ENCODE measurements at regions not wholly inside any gene's neighbourhood (a gene's known extent, or its start where the extent isn't known, plus 50 kb on each side); places are given as distances from the start of the nearest gene placed in this dataset.

- no peak for TF ChIP-seq YBX1 (IDR thresholded peaks at IDR 0.05)
Measured at GRCh38 chr19:29105629-29106292, 107.2 kb downstream of the UQCRFS1 start (continued).

DNA sequence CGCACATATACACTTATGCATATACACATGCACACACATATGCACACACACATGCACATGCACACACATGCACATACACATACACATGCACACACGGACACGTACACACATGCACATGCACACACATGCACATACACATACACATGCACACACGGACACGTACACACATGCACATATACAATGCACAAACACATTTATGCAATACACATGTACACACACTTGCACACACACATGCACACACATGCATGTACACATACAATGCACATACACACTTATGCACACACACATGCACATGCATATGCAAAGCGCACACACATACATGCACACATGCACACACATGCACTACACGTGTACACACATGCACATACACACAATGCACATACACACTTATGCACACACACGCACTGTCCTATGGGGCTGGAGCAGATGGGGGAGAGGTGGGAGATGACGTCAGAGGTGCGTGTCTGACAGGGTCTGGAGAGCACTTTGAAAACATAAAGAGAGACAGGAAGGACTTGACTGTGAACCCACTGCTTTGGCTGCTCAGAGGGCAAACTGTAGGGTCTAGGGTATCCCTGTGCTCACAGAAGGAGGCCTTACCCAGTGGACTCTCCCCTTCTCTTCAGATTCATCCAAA is 108.2 kb downstream of the UQCRFS1 start:
- Histone ChIP-seq H3K9me3 (replicated peaks; ENCODE audit: control insufficient read depth, insufficient read depth, low read length) (no peaks in the 10 kb centered on the region; the same call in 2 of the 3 replicates), H3K9ac (ENCODE audit: control insufficient read depth, insufficient read depth, low read length) (no peak overlapping the region), H2AFZ (ENCODE audit: control insufficient read depth, low read depth, low read length) (no peak overlapping the region), H4K20me1 (ENCODE audit: control insufficient read depth, insufficient read depth) (no peaks in the 10 kb centered on the region), H3K36me3 (ENCODE audit: control insufficient read depth in 2 of 2, insufficient read depth in 2 of 2, low read length in 1 of 2) (no peaks in the 10 kb centered on the region), H3K4me2 (ENCODE audit: control insufficient read depth, insufficient read depth) (no peak overlapping the region), H3K79me2 (ENCODE audit: control insufficient read depth, insufficient read depth, low read length) (no peaks in the 10 kb centered on the region), H3K4me3 (no peak overlapping the region), H3K4me1 (ENCODE audit: control insufficient read depth, insufficient read depth, low read length) (no peaks in the 10 kb centered on the region), H3K27me3 (replicated peaks in 1 of 2; ENCODE audit: control insufficient read depth in 2 of 2, insufficient read depth in 2 of 2, low read length in 1 of 2) (no peaks in the 10 kb centered on the region), H3K27ac (ENCODE audit: control insufficient read depth, insufficient read depth) (no peak overlapping the region)
- 49% methylated on average over 10 of the region's 10 CpGs for WGBS (ENCODE audit: insufficient coverage, insufficient replicate concordance, low lambda C conversion rate, missing lambda C conversion rate)
- in situ Hi-C loops (cut with MboI) (no loop called here), intact Hi-C loops (cut with micrococcal nuclease; ENCODE audit: unreplicated experiment) (no loop called here)
- TF ChIP-seq, protein P1, sequence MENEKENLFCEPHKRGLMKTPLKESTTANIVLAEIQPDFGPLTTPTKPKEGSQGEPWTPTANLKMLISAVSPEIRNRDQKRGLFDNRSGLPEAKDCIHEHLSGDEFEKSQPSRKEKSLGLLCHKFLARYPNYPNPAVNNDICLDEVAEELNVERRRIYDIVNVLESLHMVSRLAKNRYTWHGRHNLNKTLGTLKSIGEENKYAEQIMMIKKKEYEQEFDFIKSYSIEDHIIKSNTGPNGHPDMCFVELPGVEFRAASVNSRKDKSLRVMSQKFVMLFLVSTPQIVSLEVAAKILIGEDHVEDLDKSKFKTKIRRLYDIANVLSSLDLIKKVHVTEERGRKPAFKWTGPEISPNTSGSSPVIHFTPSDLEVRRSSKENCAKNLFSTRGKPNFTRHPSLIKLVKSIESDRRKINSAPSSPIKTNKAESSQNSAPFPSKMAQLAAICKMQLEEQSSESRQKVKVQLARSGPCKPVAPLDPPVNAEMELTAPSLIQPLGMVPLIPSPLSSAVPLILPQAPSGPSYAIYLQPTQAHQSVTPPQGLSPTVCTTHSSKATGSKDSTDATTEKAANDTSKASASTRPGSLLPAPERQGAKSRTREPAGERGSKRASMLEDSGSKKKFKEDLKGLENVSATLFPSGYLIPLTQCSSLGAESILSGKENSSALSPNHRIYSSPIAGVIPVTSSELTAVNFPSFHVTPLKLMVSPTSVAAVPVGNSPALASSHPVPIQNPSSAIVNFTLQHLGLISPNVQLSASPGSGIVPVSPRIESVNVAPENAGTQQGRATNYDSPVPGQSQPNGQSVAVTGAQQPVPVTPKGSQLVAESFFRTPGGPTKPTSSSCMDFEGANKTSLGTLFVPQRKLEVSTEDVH (IDR thresholded peaks at IDR 0.05; ENCODE audit: low read depth, partially characterized antibody), result no peak
- TF ChIP-seq RELA (IDR thresholded peaks at IDR 0.05; ENCODE audit: borderline replicate concordance, partially characterized antibody), result no peak
- TF ChIP-seq SREBF2 (IDR thresholded peaks at IDR 0.05; ENCODE audit: low read length), result no peak
- ATAC-seq (no peak), DNase-seq (ENCODE audit: low read depth, low spot score) (no peak), FAIRE-seq (no peak)
- SMC1A ChIA-PET (ENCODE audit: uncharacterized antibody, unreplicated experiment), result no interaction called here
- CTCF ChIA-PET, result no interaction called here
- BruUV-seq (replicated peaks), result no TSS peak
- POLR2A ChIA-PET, result no interaction called here
- RAD21 ChIA-PET (ENCODE audit: unreplicated experiment), result no interaction called here
